ENCODE measurements at regions not wholly inside any gene's neighbourhood (a gene's known extent, or its start where the extent isn't known, plus 50 kb on each side); places are given as distances from the start of the nearest gene placed in this dataset.

GRCh38 chr11:97740801-97741151 is 1280.0 kb upstream of the CNTN5 start:
- TF ChIP-seq CTCF (conservative IDR thresholded peaks at IDR 0.05; ENCODE audit: low read depth in 2 of 2) (no peak), POLR2AphosphoS5 (IDR thresholded peaks at IDR 0.05; ENCODE audit: low read depth) (no peak), EZH2 (IDR thresholded peaks at IDR 0.05; ENCODE audit: low read depth, unreplicated experiment) (no peak)

Data from GM23338 (cell line).